Lower lobe of right lung (tissue), 2 donors: ENCODE measurements at regions not wholly inside any gene's neighbourhood (a gene's known extent, or its start where the extent isn't known, plus 50 kb on each side); places are given as distances from the start of the nearest gene placed in this dataset.

ENCODE experiments used
- ATAC-seq, 2 donors: fragments of 200-7000 bp; cut with Tn5 transposase; one replicate each; pipeline ENCODE4 v1.9.1; 2020 to 2022; ENCODE audit warnings: mild to moderate bottlenecking in 2 of 2, moderate library complexity in 2 of 2
- DNase-seq: peaks from one replicate; pipeline ENCODE4 v3.0.0-alpha.2; 2020
- H3K27ac ChIP-seq: fragments of 200-600 bp; one replicate; pipeline ENCODE4 v1.8.0; 2022
- H3K27me3 ChIP-seq: fragments of 200-600 bp; one replicate; pipeline ENCODE4 v1.8.0; 2022; ENCODE audit warnings: low read depth
- H3K36me3 ChIP-seq: fragments of 200-600 bp; one replicate; pipeline ENCODE4 v1.8.0; 2022; ENCODE audit warnings: mild to moderate bottlenecking
- H3K4me1 ChIP-seq: fragments of 200-600 bp; one replicate; pipeline ENCODE4 v1.8.0; 2022
- H3K4me3 ChIP-seq: fragments of 200-600 bp; one replicate; pipeline ENCODE4 v1.8.0; 2022; ENCODE audit warnings: mild to moderate bottlenecking
- H3K9me3 ChIP-seq: fragments of 200-600 bp; one replicate; pipeline ENCODE4 v1.8.0; 2022
- CTCF ChIP-seq: fragments of 200-600 bp; IDR thresholded peaks from one replicate; pipeline ENCODE4 v1.8.0; 2022; ENCODE audit warnings: antibody characterized with exemption, mild to moderate bottlenecking
- intact Hi-C: fragments of 100-400 bp; cut with DNase I; formaldehyde crosslinking; loops from one replicate; pipeline ENCODE4 v1.11.0; 2022
- donor health status: DM: no; HTN: yes; CAD: no; lungs with severe emphysema.

GRCh38 chrX:122504026-122504425 is 680.1 kb upstream of the GRIA3 start:
- no peaks in the 10 kb centered on the region for H3K4me1 ChIP-seq
- H3K9me3 ChIP-seq: no peaks in the 10 kb centered on the region
- intact Hi-C loops: no loop called here
- H3K4me3 ChIP-seq: no peak overlapping the region
- TF ChIP-seq CTCF: no peak
- ATAC-seq: no peak
- no peak for DNase-seq
- no peak overlapping the region for H3K27ac ChIP-seq
- no peaks in the 10 kb centered on the region for H3K36me3 ChIP-seq
- no peaks in the 10 kb centered on the region for H3K27me3 ChIP-seq

GRCh38 chrX:122512561-122513072 is 671.5 kb upstream of the GRIA3 start:
- no peak overlapping the region for H3K27ac ChIP-seq
- no peak for DNase-seq
- no peaks in the 10 kb centered on the region for H3K9me3 ChIP-seq
- no peak for TF ChIP-seq CTCF
- no peak overlapping the region for H3K4me3 ChIP-seq
- intact Hi-C loops: no loop called here
- H3K36me3 ChIP-seq: no peaks in the 10 kb centered on the region
- no peaks in the 10 kb centered on the region for H3K4me1 ChIP-seq
- no peaks in the 10 kb centered on the region for H3K27me3 ChIP-seq
- ATAC-seq: no peak

- Histone ChIP-seq H3K36me3 (no peaks in the 10 kb centered on the region), H3K27me3 (no peaks in the 10 kb centered on the region), H3K4me3 (no peak overlapping the region), H3K9me3 (no peaks in the 10 kb centered on the region), H3K27ac (no peak overlapping the region), H3K4me1 (no peaks in the 10 kb centered on the region)
- DNase-seq (no peak), ATAC-seq (no peak)
- TF ChIP-seq CTCF: no peak
- intact Hi-C loops: no loop called here
These were observed 666.3 kb upstream of the GRIA3 start for GRCh38 chrX:122517786-122518185.

GRCh38 chrX:122545778-122546177 is 638.3 kb upstream of the GRIA3 start:
- Histone ChIP-seq H3K27ac (no peak overlapping the region), H3K4me3 (no peak overlapping the region), H3K36me3 (no peaks in the 10 kb centered on the region), H3K9me3 (no peaks in the 10 kb centered on the region), H3K4me1 (no peaks in the 10 kb centered on the region), H3K27me3 (no peaks in the 10 kb centered on the region)
- intact Hi-C loops: no loop called here
- no peak for TF ChIP-seq CTCF
- ATAC-seq: no peak
- no peak for DNase-seq

GRCh38 chrX:122546269-122546668 is 637.8 kb upstream of the GRIA3 start:
- ATAC-seq: no peak
- no peaks in the 10 kb centered on the region for H3K36me3 ChIP-seq
- H3K9me3 ChIP-seq: no peaks in the 10 kb centered on the region
- H3K27me3 ChIP-seq: no peaks in the 10 kb centered on the region
- intact Hi-C loops: no loop called here
- H3K4me1 ChIP-seq: no peaks in the 10 kb centered on the region
- no peak overlapping the region for H3K4me3 ChIP-seq
- no peak overlapping the region for H3K27ac ChIP-seq
- no peak for TF ChIP-seq CTCF
- DNase-seq: no peak
